HG03066 (cell line): ENCODE measurements at regions not wholly inside any gene's neighbourhood (a gene's known extent, or its start where the extent isn't known, plus 50 kb on each side); places are given as distances from the start of the nearest gene placed in this dataset.

Experiments
- ATAC-seq: cut with Tn5 transposase; IDR thresholded peaks from one replicate; pipeline ENCODE4 v1.9.1; 2021; ENCODE audit warnings: low read depth; ENCODE audit not compliant: unreplicated experiment

- ATAC-seq = no peak
Measured at GRCh38 chr15:61500951-61501620, 272.0 kb upstream of the RORA start.

- no peak for ATAC-seq
Measured at GRCh38 chr15:61500523-61500922, 271.4 kb upstream of the RORA start.

GRCh38 chr15:61499376-61499775, 270.3 kb upstream of the RORA start:
- ATAC-seq = no peak

GRCh38 chr15:61489571-61489970, 260.5 kb upstream of the RORA start:
- ATAC-seq = no peak

- ATAC-seq = no peak
Measured at GRCh38 chr15:61483599-61483998, 254.5 kb upstream of the RORA start.

GRCh38 chr15:61481886-61482285, 252.8 kb upstream of the RORA start:
- ATAC-seq = no peak

GRCh38 chr15:61480863-61481262, 251.8 kb upstream of the RORA start:
- no peak for ATAC-seq

GRCh38 chr15:61480295-61480694, 251.2 kb upstream of the RORA start:
- ATAC-seq = no peak

- no peak for ATAC-seq
Measured at GRCh38 chr15:61479613-61480012, 250.5 kb upstream of the RORA start.

GRCh38 chr15:61476741-61477140, 247.6 kb upstream of the RORA start:
- ATAC-seq = no peak

- no peak for ATAC-seq
Measured at GRCh38 chr15:61474796-61475195, 245.7 kb upstream of the RORA start.

- no peak for ATAC-seq
Measured at GRCh38 chr15:61467823-61468222, 238.7 kb upstream of the RORA start.

- ATAC-seq = no peak
Measured at GRCh38 chr15:61459785-61460707, 230.9 kb upstream of the RORA start.

GRCh38 chr15:61457050-61457733, 228.1 kb upstream of the RORA start:
- ATAC-seq = no peak

- ATAC-seq = no peak
Measured at GRCh38 chr15:61449186-61449702, 220.1 kb upstream of the RORA start.

- ATAC-seq = no peak
Measured at GRCh38 chr15:61447981-61448380, 218.9 kb upstream of the RORA start.

GRCh38 chr15:61444585-61444984, 215.5 kb upstream of the RORA start:
- no peak for ATAC-seq

- ATAC-seq = no peak
Measured at GRCh38 chr15:61442821-61443220, 213.7 kb upstream of the RORA start.

GRCh38 chr15:61441891-61442290, 212.8 kb upstream of the RORA start:
- no peak for ATAC-seq

GRCh38 chr15:61426466-61426865, 197.4 kb upstream of the RORA start:
- no peak for ATAC-seq

- no peak for ATAC-seq
Measured at GRCh38 chr15:61425934-61426333, 196.8 kb upstream of the RORA start.
